ENCODE measurements at regions not wholly inside any gene's neighbourhood (a gene's known extent, or its start where the extent isn't known, plus 50 kb on each side); places are given as distances from the start of the nearest gene placed in this dataset.
A peak's percentile ranks its signal among the peaks of the same experiment; 100 is the strongest.

GRCh38 chr18:24949908-24950307, 402.1 kb downstream of the ZNF521 start:
- Histone ChIP-seq H3K4me1 (no peaks in the 10 kb centered on the region), H3K4me3 (no peak overlapping the region), H3K36me3 (no peaks in the 10 kb centered on the region), H3K9me3 (replicated peaks) (no peaks in the 10 kb centered on the region), H3K27ac (replicated peaks) (no peak overlapping the region), H3K27me3 (ENCODE audit: low read depth) (no peaks in the 10 kb centered on the region)
- no peak for TF ChIP-seq CTCF (IDR thresholded peaks at IDR 0.05; ENCODE audit: borderline replicate concordance)
- intact Hi-C loops (cut with micrococcal nuclease): loop anchor here (10.0 kb wide), 1 partner anchor 65 kb away; no protein-coding TSS in a partner anchor
- no peak for DNase-seq

- H3K4me1 ChIP-seq: no peaks in the 10 kb centered on the region
- no peaks in the 10 kb centered on the region for H3K36me3 ChIP-seq
- no peaks in the 10 kb centered on the region for H3K27me3 ChIP-seq (ENCODE audit: low read depth)
- no peaks in the 10 kb centered on the region for H3K9me3 ChIP-seq (replicated peaks)
- H3K4me3 ChIP-seq: no peak overlapping the region
- no peak for DNase-seq
- intact Hi-C loops (cut with micrococcal nuclease): no loop called here
- peak overlapping the region; percentile 36 for H3K27ac ChIP-seq (replicated peaks)
- TF ChIP-seq CTCF (IDR thresholded peaks at IDR 0.05; ENCODE audit: borderline replicate concordance): no peak
Measured at GRCh38 chr18:24954341-24954740, 397.6 kb downstream of the ZNF521 start.

- Histone ChIP-seq H3K27me3 (ENCODE audit: low read depth) (peaks cover 5% of the 10 kb centered on the region), H3K4me1 (no peaks in the 10 kb centered on the region), H3K4me3 (no peak overlapping the region), H3K36me3 (no peaks in the 10 kb centered on the region), H3K27ac (replicated peaks) (no peak overlapping the region), H3K9me3 (replicated peaks) (no peaks in the 10 kb centered on the region)
- DNase-seq: no peak
- intact Hi-C loops (cut with micrococcal nuclease): no loop called here
- no peak for TF ChIP-seq CTCF (IDR thresholded peaks at IDR 0.05; ENCODE audit: borderline replicate concordance)
Measured at GRCh38 chr18:24958001-24958400, 394.0 kb downstream of the ZNF521 start.

GRCh38 chr18:24959051-24959476, 392.9 kb downstream of the ZNF521 start:
- Histone ChIP-seq H3K9me3 (replicated peaks) (no peaks in the 10 kb centered on the region), H3K4me3 (no peak overlapping the region), H3K36me3 (no peaks in the 10 kb centered on the region), H3K27me3 (ENCODE audit: low read depth) (peaks cover 5% of the 10 kb centered on the region), H3K27ac (replicated peaks) (no peak overlapping the region), H3K4me1 (no peaks in the 10 kb centered on the region)
- TF ChIP-seq CTCF (IDR thresholded peaks at IDR 0.05; ENCODE audit: borderline replicate concordance): no peak
- no peak for DNase-seq
- intact Hi-C loops (cut with micrococcal nuclease): no loop called here

- Histone ChIP-seq H3K36me3 (no peaks in the 10 kb centered on the region), H3K9me3 (replicated peaks) (peaks cover 4% of the 10 kb centered on the region), H3K4me1 (no peaks in the 10 kb centered on the region), H3K27ac (replicated peaks) (no peak overlapping the region), H3K4me3 (no peak overlapping the region), H3K27me3 (ENCODE audit: low read depth) (peaks cover 5% of the 10 kb centered on the region)
- no peak for DNase-seq
- peak; percentile 20 for TF ChIP-seq CTCF (IDR thresholded peaks at IDR 0.05; ENCODE audit: borderline replicate concordance)
- intact Hi-C loops (cut with micrococcal nuclease): no loop called here
Measured at GRCh38 chr18:24964216-24964615, 387.8 kb downstream of the ZNF521 start.

All from left ventricle myocardium inferior (tissue), 1 donor.